ENCODE measurements at regions not wholly inside any gene's neighbourhood (a gene's known extent, or its start where the extent isn't known, plus 50 kb on each side); places are given as distances from the start of the nearest gene placed in this dataset.

DNA sequence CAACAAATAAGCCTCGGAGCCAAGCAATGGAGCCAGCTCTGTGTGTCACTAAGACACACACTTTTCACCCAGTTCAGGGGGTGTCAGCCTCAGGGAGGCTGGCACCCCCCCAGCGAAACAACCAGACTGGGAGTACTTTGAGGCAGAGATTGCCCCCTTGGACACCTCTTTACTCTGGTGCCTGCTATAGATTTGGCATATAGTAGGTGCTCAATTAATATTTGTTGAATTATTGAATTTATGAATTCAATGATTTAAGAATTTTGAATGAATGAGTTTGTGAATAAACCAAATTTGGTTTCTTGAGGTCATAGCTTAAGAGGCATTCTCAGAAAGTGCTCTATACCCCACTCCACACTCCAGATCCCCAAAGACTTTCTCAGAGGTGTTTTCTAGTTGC is 70.3 kb downstream of the OLIG1 start:
- TF ChIP-seq FOXS1 (CRISPR knock-in tag; IDR thresholded peaks at IDR 0.05) (no peak), NR3C1 (IDR thresholded peaks at IDR 0.05) (no peak), CHD2 (IDR thresholded peaks at IDR 0.05; ENCODE audit: low read length, partially characterized antibody) (no peak), CEBPB (IDR thresholded peaks at IDR 0.05) (no peak), RARB (CRISPR knock-in tag; IDR thresholded peaks at IDR 0.05) (no peak), RAD21 (conservative IDR thresholded peaks at IDR 0.05 in 1 of 2, IDR thresholded peaks at IDR 0.05 in 1 of 2) (no peak), RCOR1 (IDR thresholded peaks at IDR 0.05; ENCODE audit: low read depth, low read length) (no peak), POLR2A (IDR thresholded peaks at IDR 0.05; ENCODE audit: low read length) (no peak), RFX5 (IDR thresholded peaks at IDR 0.05) (no peak), PHF8 (IDR thresholded peaks at IDR 0.05; ENCODE audit: borderline replicate concordance, low read depth) (no peak), EP300 (IDR thresholded peaks at IDR 0.05) (no peak), POLR2AphosphoS2 (conservative IDR thresholded peaks at IDR 0.05; ENCODE audit: low read length) (no peak)
- TF ChIP-seq, protein P1, sequence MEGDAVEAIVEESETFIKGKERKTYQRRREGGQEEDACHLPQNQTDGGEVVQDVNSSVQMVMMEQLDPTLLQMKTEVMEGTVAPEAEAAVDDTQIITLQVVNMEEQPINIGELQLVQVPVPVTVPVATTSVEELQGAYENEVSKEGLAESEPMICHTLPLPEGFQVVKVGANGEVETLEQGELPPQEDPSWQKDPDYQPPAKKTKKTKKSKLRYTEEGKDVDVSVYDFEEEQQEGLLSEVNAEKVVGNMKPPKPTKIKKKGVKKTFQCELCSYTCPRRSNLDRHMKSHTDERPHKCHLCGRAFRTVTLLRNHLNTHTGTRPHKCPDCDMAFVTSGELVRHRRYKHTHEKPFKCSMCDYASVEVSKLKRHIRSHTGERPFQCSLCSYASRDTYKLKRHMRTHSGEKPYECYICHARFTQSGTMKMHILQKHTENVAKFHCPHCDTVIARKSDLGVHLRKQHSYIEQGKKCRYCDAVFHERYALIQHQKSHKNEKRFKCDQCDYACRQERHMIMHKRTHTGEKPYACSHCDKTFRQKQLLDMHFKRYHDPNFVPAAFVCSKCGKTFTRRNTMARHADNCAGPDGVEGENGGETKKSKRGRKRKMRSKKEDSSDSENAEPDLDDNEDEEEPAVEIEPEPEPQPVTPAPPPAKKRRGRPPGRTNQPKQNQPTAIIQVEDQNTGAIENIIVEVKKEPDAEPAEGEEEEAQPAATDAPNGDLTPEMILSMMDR (IDR thresholded peaks at IDR 0.05) = no peak
- TF ChIP-seq, protein P2, sequence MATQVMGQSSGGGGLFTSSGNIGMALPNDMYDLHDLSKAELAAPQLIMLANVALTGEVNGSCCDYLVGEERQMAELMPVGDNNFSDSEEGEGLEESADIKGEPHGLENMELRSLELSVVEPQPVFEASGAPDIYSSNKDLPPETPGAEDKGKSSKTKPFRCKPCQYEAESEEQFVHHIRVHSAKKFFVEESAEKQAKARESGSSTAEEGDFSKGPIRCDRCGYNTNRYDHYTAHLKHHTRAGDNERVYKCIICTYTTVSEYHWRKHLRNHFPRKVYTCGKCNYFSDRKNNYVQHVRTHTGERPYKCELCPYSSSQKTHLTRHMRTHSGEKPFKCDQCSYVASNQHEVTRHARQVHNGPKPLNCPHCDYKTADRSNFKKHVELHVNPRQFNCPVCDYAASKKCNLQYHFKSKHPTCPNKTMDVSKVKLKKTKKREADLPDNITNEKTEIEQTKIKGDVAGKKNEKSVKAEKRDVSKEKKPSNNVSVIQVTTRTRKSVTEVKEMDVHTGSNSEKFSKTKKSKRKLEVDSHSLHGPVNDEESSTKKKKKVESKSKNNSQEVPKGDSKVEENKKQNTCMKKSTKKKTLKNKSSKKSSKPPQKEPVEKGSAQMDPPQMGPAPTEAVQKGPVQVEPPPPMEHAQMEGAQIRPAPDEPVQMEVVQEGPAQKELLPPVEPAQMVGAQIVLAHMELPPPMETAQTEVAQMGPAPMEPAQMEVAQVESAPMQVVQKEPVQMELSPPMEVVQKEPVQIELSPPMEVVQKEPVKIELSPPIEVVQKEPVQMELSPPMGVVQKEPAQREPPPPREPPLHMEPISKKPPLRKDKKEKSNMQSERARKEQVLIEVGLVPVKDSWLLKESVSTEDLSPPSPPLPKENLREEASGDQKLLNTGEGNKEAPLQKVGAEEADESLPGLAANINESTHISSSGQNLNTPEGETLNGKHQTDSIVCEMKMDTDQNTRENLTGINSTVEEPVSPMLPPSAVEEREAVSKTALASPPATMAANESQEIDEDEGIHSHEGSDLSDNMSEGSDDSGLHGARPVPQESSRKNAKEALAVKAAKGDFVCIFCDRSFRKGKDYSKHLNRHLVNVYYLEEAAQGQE (IDR thresholded peaks at IDR 0.05) = no peak
